MM.1S (cell line): ENCODE measurements at regions not wholly inside any gene's neighbourhood (a gene's known extent, or its start where the extent isn't known, plus 50 kb on each side); places are given as distances from the start of the nearest gene placed in this dataset.
"Not testable (repeated sequence)": the region's sequence is repeated elsewhere in the genome, so short reads cannot be mapped to it uniquely, and the experiment has no call there.

ENCODE experiments used
- CTCF ChIP-seq: fragments of 300-600 bp; sonication (generic); IDR thresholded peaks from 2 replicates; pipeline ENCODE4 v1.5.1; 2016; ENCODE audit warnings: antibody characterized with exemption, low read length, mixed read lengths
- EZH2 ChIP-seq: fragments of 300-600 bp; sonication (generic); optimal IDR thresholded peaks from 2 replicates; pipeline ENCODE3; 2017; ENCODE audit warnings: low read depth, mild to moderate bottlenecking, antibody characterized with exemption, low read length, mixed read lengths
- EZH2phosphoT487 ChIP-seq: fragments of 300-600 bp; sonication (generic); IDR thresholded peaks from 2 replicates; pipeline ENCODE4 v1.6.1; 2018; ENCODE audit warnings: antibody characterized with exemption, low read length

- not testable (repeated sequence) for TF ChIP-seq CTCF, EZH2phosphoT487, EZH2
Measured at GRCh38 chr14:104234007-104234786, 95.8 kb downstream of the KIF26A start.
